K562 (cell line): ENCODE measurements at regions not wholly inside any gene's neighbourhood (a gene's known extent, or its start where the extent isn't known, plus 50 kb on each side); places are given as distances from the start of the nearest gene placed in this dataset.

ENCODE experiments used
- GATA2 ChIP-seq: sonication (generic); formaldehyde crosslinking; IDR thresholded peaks from 2 replicates; pipeline ENCODE4 v1.4.0; 2020; ENCODE audit warnings: mild to moderate bottlenecking, missing genetic modification reagents
- POLR2AphosphoS2 ChIP-seq: IDR thresholded peaks from 2 replicates; pipeline ENCODE4 v1.6.1; 2012; ENCODE audit warnings: low read length, improper control_type of control experiment
- PPARD ChIP-seq: fragments of 250-450 bp; sonication (Bioruptor Pico); IDR thresholded peaks from 2 replicates; pipeline ENCODE4 v1.8.0; 2022; ENCODE audit warnings: inconsistent platforms, mild to moderate bottlenecking, moderate library complexity
- PRDM10 ChIP-seq: fragments of 450-650 bp; IDR thresholded peaks from 2 replicates; pipeline ENCODE4 v1.6.1; 2018; ENCODE audit not compliant: partially characterized antibody
- RAD21 ChIP-seq, 2 experiments: fragments of 250-450 bp in 1 of 2; fragments of 450-650 bp in 1 of 2; sonication (Bioruptor Pico) in 1 of 2; formaldehyde crosslinking in 1 of 2; IDR thresholded peaks in 1 of 2; conservative IDR thresholded peaks in 1 of 2; 2 replicates each; pipeline versions ENCODE4 v1.4.0 to v1.8.0; 2020 to 2022; ENCODE audit warnings: mild to moderate bottlenecking in 2 of 2, moderate library complexity in 1 of 2
- SETDB1 ChIP-seq: IDR thresholded peaks from one replicate; pipeline ENCODE4 v1.6.1; 2012; ENCODE audit warnings: low read length, control low read depth, inconsistent platforms
- SLC30A9 ChIP-seq: fragments of 250-450 bp; sonication (Bioruptor Pico); IDR thresholded peaks from 2 replicates; pipeline ENCODE4 v1.8.0; 2022; ENCODE audit warnings: mild to moderate bottlenecking, moderate library complexity
- TAF7 ChIP-seq: fragments of 450-650 bp; IDR thresholded peaks from 2 replicates; pipeline ENCODE4 v1.6.1; 2016; ENCODE audit warnings: missing genetic modification characterization, missing compliant biosample characterization
- TGIF2 ChIP-seq: sonication (generic); formaldehyde crosslinking; IDR thresholded peaks from 2 replicates; pipeline ENCODE4 v1.8.1; 2022; ENCODE audit warnings: mild to moderate bottlenecking, missing genetic modification reagents, moderate library complexity
- ZNF280A ChIP-seq: fragments of 450-650 bp; IDR thresholded peaks from 2 replicates; pipeline ENCODE4 v1.6.1; 2018; ENCODE audit warnings: mild to moderate bottlenecking, low read depth; ENCODE audit not compliant: partially characterized antibody
- ZNF318 ChIP-seq, 2 experiments: fragments of 450-650 bp; IDR thresholded peaks; 2 replicates each; pipeline ENCODE4 v1.6.1; 2016; ENCODE audit warnings: mild to moderate bottlenecking in 2 of 2, borderline replicate concordance in 1 of 2, low read depth in 1 of 2, moderate library complexity in 1 of 2

GRCh38 chr5:136769900-136770684 is 404.7 kb upstream of the TRPC7 start (continued):
- no peak for TF ChIP-seq SLC30A9 (CRISPR knock-in tag)
- no peak for TF ChIP-seq TAF7 (tag)
- no peak for TF ChIP-seq ZNF280A
- TF ChIP-seq ZNF318 (IDR thresholded peaks at IDR 0.05; ENCODE audit: borderline replicate concordance in 1 of 2, low read depth in 1 of 2) = no peak
- peak; percentile 95 to 96 for TF ChIP-seq RAD21 (CRISPR knock-in tag; conservative IDR thresholded peaks at IDR 0.05 in 1 of 2, IDR thresholded peaks at IDR 0.05 in 1 of 2)
- TF ChIP-seq TGIF2 (CRISPR knock-in tag) = no peak
- TF ChIP-seq POLR2AphosphoS2 = no peak
- TF ChIP-seq PRDM10 = no peak
- TF ChIP-seq GATA2 (CRISPR knock-in tag) = no peak
- TF ChIP-seq PPARD (CRISPR knock-in tag) = no peak
- no peak for TF ChIP-seq SETDB1
